ENCODE measurements at regions not wholly inside any gene's neighbourhood (a gene's known extent, or its start where the extent isn't known, plus 50 kb on each side); places are given as distances from the start of the nearest gene placed in this dataset.

DNA sequence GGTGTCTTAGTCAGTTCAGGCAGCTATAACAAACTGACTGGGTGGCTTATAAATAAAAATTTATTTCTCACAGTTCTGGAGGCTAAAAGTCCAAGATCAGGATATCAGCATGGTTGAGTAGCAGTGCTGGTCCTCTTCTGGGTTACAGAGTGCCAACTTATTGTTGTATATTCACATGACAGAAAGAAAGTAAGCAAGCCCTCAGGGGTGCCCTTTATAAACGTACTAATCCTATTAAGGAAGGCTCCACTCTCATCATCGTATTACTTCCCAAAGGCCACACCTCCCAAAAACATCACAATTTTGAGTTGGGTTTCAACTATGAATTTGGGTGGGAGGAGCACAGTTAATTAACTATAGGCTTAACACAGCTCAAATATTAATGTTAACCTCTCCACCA is 653.0 kb downstream of the DIPK2A start:
- DNase-seq (ENCODE audit: low read depth, low spot score): no peak

DNA sequence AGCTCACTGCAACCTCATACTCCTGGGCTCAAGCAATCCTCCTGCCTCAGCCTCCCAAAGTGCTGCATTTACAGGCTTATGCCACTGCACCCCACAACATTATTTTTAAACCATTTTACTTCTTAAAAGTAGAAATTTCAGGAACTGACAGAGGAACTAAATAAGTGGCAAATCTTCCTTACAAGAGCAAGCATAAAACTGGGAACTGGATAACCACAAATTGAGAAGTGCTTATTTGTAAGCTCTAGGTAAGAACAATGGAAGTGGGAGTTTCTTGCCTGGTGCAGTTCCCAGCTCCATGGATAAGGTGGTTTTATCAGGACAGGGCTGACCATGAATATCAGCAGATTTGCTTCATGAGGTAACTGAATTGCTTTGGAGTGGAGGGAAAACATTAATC is 655.2 kb downstream of the DIPK2A start:
- DNase-seq (ENCODE audit: low read depth, low spot score): no peak

DNA sequence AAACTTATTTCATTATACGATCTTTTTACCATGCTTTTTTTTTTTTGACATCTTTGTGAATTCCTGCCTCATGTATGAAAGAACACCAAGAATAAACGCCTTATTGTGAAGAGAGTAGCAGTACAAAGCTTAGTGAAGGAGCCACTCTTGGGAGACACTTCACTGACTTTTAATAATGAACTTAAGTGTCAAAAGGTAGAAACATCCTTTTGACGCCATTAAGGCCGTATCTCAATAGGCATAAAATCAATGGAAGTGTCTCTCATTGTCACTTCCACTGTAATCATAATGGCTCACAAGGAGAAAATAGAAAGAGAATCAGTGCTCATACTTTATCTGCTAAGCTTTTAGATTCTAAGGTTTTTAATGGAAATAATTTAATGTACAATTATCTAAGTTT is 657.8 kb downstream of the DIPK2A start:
- no peak for DNase-seq (ENCODE audit: low read depth, low spot score)

GRCh38 chr3:144636833-144637232 is 665.2 kb downstream of the DIPK2A start:
- DNase-seq (ENCODE audit: low read depth, low spot score): no peak

DNA sequence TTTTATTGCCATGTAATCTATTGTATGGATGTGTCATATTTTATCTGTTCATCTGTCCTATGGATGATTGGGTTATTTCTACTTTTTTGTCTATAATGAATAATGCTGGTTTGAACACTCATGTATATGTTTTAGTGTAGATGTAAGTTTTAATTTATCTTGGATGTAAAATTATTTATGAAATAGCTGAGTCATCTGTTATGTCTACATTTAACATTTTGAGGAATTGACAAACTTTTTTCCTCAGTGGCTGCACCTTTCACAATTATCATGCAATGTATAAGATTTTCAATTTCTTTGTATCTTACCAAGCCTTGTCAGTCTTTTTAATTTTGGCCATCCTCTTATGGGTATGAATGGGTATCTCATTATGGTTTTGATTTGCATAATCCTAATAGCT is 666.4 kb downstream of the DIPK2A start:
- DNase-seq (ENCODE audit: low read depth, low spot score): no peak

DNA sequence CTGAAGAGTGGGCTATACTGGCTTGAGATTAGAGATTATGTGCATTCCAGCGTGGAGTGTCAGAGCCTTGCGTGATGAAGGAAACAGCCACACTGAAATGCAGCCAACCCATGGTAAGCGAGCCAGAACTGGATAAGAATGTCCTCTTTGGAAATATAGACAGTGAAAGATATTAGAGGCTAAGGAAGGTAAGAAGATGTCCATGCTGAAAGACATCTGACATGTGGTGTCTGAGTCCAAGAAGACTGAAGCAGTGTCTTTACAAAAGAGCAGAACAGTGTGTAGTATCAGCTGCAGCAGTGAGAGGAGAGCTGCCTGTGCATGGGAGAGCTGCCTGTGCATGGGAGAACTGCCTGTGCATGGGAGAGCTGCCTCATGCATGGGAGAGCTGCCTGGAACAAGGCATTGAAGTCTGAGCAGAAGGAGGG is 672.2 kb downstream of the DIPK2A start:
- DNase-seq (ENCODE audit: low read depth, low spot score): peak; percentile 53

DNA sequence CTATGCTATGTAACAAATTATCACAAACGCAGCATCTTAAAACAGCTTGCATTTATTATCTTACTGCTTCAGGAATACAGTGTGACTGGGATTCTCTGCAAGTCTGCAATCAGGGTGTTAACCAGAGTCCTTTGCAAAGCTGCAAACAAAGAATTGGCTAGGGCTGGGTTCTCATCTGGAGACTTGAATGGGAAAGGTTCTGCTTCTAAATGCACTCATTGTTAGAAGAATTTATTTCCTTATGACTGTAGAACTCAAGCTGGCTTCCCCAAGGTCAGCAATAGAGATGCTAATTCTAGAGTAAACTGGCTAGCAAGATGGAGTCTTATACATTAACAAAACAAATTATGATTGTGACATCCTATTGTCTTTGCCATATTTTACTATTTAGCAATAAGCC is 673.7 kb downstream of the DIPK2A start:
- no peak for DNase-seq (ENCODE audit: low read depth, low spot score)

DNA sequence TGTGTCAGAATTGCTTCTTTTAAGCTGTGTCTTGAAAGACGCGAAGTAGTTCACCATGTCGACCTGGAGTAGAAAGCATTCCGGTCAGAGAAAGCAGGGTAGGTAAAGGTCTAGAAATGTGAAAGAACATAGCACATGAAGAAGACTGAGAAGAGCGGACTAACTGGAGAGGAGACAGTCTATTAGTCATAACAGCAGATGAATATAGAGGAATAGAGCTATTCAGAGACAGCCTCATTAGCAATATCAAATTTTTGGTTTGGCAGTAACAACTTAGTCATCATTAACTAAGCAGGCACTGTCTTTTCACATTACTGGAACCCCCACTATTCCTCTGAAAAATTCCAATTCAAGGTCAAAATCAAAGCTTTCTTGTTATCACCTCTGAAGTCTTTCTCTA is 678.8 kb downstream of the DIPK2A start:
- DNase-seq (ENCODE audit: low read depth, low spot score): no peak

DNA sequence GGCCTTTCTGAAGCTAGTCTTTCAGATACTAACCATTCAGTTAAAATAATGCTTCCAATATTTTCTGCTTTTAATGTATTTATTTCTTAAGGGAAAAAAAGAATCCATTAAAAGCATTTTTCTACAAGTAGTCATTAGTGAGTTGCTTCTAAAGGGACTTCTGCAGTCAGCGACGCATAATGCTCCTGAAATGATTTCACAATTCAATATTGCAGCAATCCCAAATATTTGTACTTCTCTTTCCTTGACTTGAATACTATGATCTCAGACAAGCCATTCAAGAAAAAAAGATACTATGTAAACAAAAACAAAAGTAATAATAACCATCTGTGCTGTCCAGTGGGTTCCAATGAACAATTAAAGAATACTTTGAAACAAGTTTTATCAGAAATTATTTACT is 681.0 kb downstream of the DIPK2A start:
- no peak for DNase-seq (ENCODE audit: low read depth, low spot score)

DNA sequence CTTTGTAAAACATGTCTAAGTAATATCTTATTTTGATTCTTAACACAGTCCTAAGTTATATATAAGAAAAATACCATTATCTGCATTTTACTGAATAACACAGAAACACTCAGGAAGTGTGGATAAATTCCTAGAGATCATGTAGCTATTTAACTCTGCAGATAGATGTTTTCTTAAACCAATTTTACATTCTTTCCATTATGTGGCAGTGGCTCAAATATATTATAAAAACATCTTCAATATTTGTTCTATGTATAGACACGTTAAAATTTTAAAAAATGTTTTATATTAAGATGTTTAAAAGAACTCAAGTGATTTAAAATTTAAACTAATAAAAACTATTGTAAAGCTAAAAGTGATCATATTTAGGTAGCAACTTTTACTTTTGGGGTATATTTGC is 683.8 kb downstream of the DIPK2A start:
- DNase-seq (ENCODE audit: low read depth, low spot score): no peak

GRCh38 chr3:144660186-144660585 is 688.6 kb downstream of the DIPK2A start:
- DNase-seq (ENCODE audit: low read depth, low spot score): no peak

- DNase-seq (ENCODE audit: low read depth, low spot score): no peak
These were observed 691.1 kb downstream of the DIPK2A start for GRCh38 chr3:144662729-144663128.

- no peak for DNase-seq (ENCODE audit: low read depth, low spot score)
These were observed 692.1 kb downstream of the DIPK2A start for GRCh38 chr3:144663456-144664436.

- no peak for DNase-seq (ENCODE audit: low read depth, low spot score)
These were observed 694.0 kb downstream of the DIPK2A start for GRCh38 chr3:144665567-144666053.

DNA sequence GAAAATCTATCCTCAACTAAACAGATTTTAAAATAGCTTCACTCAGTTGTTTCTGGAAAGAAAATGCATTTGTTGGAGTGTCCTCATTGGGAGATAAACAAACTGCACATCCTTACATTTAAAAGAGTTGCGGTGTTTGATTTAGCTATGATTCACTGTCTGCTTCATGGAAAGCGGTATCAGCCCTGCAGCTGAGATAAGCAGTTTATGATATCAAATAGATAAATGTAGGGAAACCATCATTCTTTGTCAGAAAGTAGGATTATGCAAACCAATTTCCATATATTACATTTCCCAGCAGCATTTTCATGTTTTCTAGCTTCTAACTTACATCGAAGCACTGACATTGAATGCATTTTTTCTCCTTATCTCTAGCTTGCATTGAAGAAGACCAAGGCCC is 698.9 kb downstream of the DIPK2A start:
- DNase-seq (ENCODE audit: low read depth, low spot score): no peak

GRCh38 chr3:144677103-144677502 is 705.5 kb downstream of the DIPK2A start:
- DNase-seq (ENCODE audit: low read depth, low spot score): peak; percentile 33

DNA sequence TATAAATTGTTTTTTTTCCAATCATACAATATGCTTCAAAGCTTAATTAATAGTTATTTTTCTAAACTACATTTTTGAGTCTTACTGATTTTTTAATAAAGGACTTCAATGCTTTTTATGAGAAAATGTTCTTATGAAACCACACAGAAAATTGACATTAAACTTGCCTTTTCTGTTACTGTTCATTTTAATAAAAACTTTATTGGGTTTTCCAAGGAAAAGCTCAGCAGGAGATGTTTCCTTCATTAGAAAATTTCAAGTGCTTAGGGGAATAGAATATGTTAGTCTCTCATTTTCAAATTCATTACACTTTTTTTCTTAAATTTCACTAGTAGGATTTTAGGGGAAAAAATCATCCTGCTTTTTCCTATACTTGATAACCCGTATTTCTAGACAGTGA is 711.4 kb downstream of the DIPK2A start:
- DNase-seq (ENCODE audit: low read depth, low spot score): no peak

DNA sequence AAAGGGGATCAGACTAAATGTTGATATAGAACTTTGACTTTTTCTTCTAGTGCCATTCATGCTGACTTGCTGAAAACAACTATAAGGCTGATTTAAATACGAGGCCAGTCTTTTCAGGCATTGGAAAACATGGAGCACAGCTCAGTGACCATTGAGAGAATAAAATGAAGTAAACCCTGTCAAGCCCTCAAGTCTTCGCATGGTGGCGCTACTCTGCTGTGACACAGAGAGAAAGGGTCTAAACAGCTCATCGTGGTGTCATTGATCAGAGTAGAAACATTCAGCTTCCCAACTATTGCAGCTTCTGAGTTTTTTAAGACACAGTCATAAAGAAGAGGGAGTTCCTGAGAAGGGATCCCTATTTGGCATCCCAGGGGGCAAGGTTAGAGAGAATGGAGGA is 716.2 kb downstream of the DIPK2A start:
- DNase-seq (ENCODE audit: low read depth, low spot score): no peak

GRCh38 chr3:144692488-144692887 is 720.9 kb downstream of the DIPK2A start:
- DNase-seq (ENCODE audit: low read depth, low spot score): no peak

GRCh38 chr3:144708437-144708836 is 736.8 kb downstream of the DIPK2A start:
- no peak for DNase-seq (ENCODE audit: low read depth, low spot score)

GRCh38 chr3:144737281-144737680 is 765.7 kb downstream of the DIPK2A start:
- DNase-seq (ENCODE audit: low read depth, low spot score): no peak

GRCh38 chr3:144743225-144743668 is 771.6 kb downstream of the DIPK2A start:
- no peak for DNase-seq (ENCODE audit: low read depth, low spot score)

GRCh38 chr3:144744473-144744872 is 772.9 kb downstream of the DIPK2A start:
- no peak for DNase-seq (ENCODE audit: low read depth, low spot score)
